DND-41 (cell line): ENCODE measurements at regions not wholly inside any gene's neighbourhood (a gene's known extent, or its start where the extent isn't known, plus 50 kb on each side); places are given as distances from the start of the nearest gene placed in this dataset.

Experiments used
- CTCF ChIP-seq: IDR thresholded peaks from 2 replicates; pipeline ENCODE4 v1.5.1; 2012; ENCODE audit warnings: borderline replicate concordance, low read length, moderate library complexity, mild to moderate bottlenecking; ENCODE audit not compliant: poor library complexity, severe bottlenecking; ENCODE audit errors: extremely low read depth
- EZH2 ChIP-seq: IDR thresholded peaks from 3 replicates; pipeline ENCODE4 v1.6.1; 2012; ENCODE audit warnings: borderline replicate concordance, low read depth, mild to moderate bottlenecking, moderate library complexity, low read length, inconsistent platforms; ENCODE audit not compliant: severe bottlenecking

- TF ChIP-seq CTCF (no peak), EZH2 (no peak)
Measured at GRCh38 chr2:8389431-8390108, 292.3 kb upstream of the ID2 start.
